ENCODE measurements at regions not wholly inside any gene's neighbourhood (a gene's known extent, or its start where the extent isn't known, plus 50 kb on each side); places are given as distances from the start of the nearest gene placed in this dataset.

DNA sequence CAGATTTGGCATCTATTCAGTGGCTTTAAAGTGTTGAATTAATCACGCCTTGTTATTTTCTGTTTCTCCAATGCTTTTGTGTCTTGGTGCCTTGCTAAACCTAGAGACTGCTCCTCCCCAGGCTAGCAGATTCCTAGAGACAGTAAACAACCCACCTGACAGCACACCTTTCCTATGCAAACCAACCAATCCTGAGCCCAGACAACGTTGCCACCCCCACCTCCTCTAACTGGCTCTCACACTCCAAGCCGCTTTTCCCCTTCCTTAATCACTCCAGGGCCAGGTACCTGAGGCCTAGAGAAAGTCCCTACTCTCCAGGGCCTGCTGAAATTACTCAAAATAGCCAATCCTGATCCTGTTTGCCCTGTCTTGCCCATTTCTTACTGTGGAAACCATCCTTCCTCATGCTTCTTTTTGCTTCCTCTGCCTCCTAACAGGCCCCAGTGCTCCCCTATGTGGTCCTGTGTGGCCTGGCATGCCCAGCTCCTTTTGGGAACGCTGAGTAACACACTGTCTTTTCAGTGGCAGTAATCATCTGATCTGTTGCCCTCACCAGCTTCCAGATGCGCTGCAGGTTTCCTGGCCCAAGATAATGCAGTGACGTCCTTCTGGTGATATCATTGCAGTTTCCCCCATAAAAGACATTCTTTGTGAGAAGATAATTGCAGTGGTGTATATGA lies 53.4 kb downstream of the GAS1 start:
- no peak for DNase-seq

DNA sequence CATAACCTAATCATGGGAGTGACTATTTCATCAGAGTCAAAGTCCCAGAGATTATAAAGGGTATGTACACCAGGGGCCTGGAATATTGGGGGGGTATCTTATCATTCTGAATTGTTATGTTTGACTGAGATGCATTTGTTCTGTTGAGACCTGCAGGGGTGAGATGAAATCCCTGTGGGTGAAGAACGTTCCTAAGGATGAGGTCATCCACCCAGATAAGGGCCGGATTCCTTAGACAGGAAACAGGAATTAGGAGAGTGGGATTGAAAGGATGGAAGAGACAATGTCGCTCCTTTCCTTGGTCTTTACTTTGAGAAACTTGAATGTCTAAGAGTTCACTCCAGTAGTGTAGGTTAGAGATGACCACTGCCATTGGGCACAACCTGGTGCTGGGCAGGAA lies 54.7 kb downstream of the GAS1 start:
- no peak for DNase-seq

DNA sequence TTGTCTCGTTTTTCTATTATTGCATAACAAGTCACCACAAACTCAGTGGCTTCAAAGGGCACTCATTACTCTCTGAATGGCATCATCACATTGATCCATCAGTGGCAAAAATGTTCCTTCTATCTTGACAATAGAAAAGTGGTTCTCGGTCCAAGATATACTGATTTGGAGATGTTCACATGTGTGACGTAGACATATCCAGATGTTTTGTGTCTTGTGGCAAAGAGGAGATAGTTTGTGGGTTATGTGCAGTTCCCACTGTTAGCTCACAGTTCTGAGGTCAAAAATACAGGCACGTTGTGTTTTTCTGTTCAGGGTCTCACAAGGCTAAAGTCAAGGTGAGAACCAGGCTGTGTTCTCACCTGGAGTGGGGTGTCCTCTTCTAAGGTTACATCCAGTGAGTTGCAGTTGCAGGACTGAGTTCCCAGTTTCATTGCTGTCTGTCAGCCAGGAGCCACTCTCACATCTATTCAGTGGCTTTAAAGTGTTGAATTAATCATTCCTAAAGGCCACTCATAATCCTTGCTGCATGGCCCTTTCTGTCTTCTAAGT lies 55.3 kb downstream of the GAS1 start:
- DNase-seq = no peak

DNA sequence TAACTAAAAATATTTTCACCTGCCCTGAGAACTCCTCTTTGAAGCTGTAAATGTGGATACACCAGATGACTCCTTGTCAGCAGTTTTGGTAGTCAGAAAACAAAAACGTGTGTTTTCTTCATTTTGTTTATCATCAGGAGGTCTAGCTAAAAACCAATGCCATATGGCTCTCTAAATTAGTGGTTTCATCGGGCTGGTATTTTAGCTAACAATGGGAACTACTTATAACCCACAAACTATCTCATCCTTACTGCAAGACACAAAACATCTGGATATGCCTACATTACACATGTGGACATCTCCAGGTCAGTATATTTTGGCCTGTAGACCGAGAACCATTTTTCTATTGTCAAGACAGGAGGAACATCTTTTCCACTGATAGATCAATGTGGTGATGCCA lies 56.2 kb downstream of the GAS1 start:
- DNase-seq = no peak

DNA sequence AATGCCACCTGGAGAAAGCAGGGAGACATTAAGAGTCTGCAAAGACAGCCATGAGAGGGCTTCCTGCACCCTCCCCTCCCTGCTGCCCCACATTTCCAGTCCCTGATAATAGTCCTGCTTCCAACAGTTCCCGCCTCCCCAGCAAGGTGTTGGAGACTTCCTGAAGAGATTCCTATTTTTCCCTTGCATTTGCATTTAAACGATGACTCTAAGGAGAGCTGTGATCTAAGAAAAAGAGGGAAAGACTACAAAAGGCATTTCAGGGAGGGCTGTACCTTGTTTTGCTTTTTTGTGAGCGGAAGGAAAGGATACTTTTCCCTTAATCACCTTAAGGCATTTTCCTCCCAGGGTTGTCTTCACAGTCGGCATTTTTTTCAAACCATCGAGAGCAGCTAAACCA lies 62.1 kb downstream of the GAS1 start:
- DNase-seq = no peak

DNA sequence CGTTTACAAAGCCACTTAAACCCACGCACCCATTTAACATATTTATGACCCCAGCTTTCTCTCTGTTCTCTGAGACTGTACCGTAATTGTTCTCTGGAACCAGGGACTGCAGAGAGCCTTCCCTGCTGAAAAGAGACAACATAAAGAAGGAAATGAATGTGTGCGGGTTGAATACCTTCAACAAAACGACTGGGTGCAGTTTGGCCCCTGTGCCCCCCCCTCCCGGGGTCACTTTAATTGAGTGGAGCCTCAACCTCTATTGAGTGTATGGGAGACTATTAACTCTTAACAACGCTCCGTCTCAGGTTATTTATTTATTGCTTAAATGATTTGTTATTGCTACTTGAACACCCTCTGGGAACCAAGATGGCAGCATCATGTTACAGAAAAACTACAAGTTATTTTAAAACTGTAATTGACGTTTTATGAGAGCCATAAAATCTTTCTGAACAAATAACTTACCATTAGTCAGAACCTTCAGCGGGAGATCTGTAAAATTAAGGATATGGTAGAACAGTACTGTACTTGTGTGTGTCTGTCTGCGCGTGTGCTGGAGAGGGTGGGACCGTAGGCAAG lies 70.6 kb downstream of the GAS1 start:
- DNase-seq = no peak

DNA sequence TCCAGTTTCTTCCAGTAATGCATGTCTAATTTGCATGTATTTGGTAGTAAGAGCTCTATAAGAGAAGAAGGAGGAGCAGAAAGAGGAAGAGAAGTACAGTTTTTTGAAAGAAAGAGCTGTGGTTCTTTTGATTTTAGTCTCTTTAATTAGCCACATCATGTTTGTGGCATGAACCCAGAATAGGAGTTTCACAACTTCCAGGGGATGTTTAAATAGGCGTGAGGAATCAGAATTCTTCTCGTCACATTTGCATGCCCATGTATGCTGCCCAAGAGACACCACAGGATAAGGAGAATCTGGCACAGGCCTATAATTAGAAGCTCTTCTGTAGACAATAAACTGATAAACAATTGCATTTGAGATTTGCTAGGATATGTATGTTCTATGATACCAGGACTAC lies 78.7 kb downstream of the GAS1 start:
- DNase-seq = no peak

DNA sequence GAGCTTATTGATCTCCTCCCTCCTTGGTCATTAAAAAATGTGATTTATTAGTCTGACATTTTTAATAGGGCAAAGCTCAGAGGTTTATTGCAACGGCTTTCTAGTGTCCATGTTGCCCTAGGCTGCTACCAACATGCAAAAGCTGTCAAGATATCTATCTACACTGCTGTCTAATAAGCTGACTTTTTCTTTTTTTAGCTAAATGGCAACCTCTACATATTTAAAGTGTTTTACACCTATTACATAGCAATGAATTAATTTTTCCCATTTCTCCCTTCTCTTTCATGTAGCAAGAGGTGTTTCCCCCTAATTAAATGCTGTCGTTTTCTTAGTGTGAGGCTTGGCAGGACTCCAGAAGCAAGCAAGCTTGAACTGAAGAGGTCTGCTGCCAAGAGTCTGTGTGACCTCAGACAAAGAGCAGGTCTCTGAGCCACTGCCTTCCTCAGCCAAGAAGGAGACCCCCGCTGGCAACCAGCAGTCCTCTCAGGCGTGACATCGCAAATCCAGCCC lies 79.4 kb downstream of the GAS1 start:
- DNase-seq = peak in 1 of 2 experiments; percentile 1

DNA sequence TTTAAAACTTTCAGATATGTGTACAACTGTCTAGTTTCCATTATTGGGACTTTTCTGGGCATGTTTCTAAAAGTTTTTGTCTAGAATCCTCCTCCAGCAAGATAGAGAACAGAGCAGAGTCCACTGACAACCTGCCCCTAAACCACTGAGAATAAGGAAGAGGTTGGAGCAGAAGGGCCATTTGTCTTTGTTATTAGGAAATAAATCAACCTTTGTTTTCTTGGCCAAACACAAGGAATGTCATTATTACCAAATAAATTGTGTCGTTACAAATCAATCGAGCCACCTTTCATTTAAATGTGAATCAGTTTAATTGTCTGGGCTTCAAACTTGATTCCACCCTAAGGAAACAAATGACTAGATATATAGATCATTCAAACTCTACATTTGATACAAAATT lies 81.4 kb downstream of the GAS1 start:
- no peak for DNase-seq

DNA sequence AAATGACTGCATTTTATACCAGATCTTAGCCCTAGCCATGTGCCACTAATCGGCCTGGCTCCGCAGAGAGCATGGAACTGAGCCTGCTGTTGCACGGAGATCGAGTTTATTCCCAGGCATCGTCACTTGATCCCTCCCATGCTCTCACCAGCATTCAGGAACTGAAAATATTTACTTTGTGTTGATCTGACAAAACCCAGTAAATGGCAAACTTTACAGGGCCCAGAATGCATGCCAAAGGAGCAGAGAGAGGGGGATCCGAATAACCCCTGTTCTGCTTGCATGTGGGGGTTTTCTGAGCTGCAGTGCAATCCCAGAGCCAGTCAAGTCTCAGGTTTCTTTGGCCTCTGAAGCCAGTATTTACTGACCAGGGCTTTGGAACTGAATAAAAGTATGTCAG lies 87.3 kb downstream of the GAS1 start:
- no peak for DNase-seq

DNA sequence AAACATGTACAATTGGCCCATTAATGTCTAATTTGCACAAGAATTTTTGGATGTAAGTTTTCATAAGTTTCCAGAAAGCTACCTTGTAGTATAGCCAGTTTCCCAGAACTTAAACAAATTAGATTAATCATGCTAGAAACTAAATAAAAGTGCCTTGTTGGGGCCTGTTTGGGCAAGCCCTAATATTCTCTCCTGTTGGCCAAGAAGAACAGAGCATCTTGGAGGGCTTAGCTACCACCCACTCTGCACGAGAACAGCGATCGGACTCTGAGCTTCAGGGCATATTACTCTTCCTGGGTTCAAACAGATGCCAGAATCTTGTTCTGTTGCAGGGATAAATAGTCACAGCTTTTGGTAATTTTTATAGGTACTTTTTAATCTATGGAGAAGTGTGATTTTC lies 88.2 kb downstream of the GAS1 start:
- no peak for DNase-seq

DNA sequence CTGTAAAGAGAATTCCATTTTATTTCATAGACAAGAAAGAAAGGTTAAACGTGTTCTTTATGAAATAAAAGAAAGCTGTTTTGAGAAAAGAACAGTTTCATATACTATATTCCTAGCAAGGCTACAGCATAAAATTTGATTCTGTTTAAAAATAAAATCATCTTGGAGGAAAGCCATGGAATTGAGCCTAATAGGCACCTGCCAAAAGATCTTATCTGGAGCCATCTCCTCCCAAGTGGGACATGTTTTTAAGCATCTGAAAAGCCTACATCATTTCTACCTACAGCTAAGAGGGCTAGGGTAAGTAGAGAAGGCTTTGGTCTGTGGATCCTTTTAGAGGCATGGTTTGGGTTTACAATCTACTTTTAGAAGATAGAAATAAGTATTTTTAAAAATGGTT lies 89.3 kb downstream of the GAS1 start:
- DNase-seq = no peak

DNA sequence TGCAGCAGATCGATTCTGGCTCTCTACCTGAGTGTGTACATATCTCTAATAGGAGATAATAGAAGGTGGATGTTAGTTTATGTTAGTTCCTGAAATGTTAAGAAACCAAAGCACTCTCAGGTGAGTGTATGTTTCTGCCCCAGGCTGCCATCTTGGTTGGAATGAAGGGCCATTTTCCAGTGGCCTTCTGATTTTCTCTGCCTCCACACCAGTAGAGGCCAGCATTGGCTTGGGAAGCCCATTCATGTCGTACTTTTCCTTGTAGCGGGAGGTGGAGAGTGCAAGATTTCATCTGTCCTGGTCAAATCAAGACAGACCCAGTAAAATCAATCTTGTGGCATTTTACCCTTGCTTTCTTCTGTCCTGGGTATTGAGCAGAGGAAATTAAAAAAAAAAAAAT lies 91.0 kb downstream of the GAS1 start:
- DNase-seq = no peak

DNA sequence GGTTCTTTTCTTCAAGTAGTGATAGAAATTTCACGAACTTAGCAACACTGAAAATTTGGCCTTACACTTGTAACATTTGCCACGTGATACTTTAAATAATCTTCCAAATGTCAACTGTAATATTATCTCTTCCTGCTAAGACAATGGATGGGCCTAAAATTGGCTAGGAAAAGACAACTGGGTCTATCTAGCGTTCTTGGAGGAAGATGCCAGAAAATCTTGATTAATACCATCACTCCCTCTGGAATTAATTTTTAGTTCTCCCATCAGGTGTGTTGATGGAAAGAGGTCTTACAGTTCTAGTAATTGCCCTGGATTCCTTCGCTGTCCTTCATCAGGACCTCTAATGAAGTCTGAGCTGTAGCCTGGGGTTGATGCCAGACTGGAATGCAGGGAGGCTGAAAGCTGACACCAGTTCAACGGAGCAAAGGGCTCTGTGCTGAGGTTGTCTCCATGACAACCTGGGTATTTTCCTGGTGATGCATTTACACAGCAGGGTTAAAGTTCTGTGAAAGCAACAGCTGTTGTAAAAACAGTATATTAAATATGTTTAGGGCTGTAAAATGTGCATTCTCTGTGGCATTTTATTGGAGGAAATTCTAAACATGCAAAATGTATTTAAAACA lies 92.3 kb downstream of the GAS1 start:
- peak; percentile 67 to 83 for DNase-seq

DNA sequence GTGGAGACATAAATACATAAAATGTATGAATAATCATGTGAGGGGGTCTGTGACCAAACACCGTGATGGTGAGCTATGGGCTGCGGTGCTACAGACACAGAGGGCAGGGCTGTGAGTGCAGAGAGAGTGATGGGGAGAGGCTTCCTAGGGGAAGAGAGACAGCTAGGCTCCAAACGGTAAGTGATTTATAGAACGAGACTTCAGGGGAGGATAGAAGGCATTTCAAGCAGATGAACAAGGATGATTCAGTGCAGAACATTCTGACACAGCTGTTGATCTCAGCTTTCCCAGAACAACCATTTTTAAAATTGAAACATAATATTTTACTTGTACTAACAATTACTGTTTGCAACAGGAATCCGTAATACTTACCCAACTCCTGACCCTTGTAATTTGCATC lies 100.7 kb downstream of the GAS1 start:
- no peak for DNase-seq

DNA sequence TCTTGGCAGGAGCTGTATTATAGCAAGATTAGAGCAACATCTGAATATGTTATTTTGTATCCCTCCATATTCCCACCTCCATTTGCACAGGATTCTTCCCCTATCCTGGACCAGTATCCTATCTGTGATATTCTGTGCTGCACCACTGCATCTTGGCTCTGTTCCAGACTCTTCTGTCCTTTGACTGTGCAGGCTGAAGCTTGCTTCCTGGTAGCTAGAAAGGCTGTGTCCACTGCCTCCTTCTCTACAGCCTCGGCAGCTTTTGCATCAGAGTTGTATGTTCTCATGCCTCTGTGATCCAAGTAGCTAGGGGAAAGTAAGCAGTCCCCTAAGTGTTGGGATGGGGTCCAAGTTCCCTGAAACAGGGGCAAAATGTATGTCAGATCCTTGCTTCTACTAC lies 104.1 kb downstream of the GAS1 start:
- DNase-seq = no peak

DNA sequence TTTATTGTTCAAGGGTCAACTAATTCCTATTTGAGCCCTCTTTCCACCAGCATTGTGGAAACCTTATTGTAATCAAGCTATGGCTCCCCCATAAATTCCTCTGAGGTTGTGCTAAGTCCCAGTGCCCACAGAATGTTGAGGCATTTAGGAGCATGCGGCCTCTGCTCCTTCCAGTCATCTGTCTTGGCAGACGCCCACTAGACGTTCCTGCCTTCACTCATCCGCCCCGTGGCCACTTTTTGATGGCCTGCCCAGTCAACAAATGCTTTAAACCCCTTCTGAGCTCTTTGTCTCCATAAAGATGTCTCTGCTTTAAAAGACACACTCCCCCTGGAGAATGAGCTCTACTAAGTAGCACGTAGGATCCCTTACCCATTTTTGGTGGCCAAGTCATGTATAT lies 104.7 kb downstream of the GAS1 start:
- DNase-seq = no peak

DNA sequence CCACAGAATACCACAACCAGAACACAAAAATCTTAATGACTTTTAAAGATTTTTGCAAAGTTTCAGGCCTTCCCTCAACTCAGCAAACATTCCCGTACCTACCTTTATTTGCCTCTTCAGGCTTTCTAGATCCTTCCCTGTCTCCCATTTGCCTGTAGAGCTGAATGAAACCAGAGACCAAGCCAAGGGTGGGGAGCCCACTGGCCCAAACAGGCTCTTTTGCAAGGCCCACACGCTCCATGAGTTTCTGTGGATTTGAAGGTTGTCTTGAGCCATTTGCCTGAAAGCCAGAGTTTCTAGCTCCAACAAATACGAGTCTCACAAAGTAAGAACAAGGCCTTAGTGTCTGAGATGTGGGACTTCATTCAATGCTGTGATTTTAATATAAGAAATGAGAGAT lies 107.8 kb downstream of the GAS1 start:
- no peak for DNase-seq

DNA sequence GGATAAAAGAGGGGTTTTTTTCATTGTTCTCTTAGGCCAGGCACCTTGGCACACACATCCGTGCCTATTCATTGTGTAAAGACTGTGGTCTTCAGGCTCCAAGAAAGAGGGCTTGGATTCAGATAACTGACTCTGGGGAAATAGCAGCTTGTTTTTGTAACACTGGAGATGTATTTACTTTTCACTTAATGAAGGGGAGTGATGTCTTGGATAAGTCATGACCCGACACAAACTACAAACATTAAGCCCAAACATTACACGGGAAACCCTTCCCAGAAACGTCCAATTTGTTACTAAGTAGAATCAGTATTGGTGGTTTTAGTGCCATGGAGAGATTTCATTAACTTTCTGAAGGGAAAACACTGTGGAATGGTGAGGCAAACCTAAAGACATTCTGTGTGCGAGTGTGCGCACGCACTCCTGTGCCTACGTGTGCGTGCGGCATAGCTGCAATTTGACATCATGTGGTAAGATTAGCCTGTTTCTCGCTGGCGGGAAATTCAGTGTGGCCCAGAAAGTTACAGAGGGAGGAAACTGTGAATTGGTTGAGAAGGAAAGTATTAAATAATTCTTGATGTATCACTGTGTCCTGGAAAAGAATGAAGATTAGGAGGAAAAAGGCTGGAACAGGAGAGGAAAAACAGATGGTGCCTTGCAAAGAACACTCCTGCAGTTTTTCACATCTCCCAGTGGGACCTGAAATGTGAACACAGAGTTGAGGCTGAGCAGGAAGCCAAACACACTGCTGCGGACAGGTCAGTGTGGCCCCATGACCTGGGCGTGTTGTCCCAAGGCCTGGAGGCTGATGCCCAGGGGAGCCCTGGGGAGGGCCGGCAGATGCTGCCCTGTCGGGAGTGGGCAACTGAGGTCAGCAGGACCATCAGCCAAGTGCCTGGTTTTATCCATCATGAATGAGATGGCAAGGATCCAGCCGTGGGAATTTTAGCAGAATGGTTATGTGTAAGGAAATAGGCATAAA lies 108.5 kb downstream of the GAS1 start:
- no peak for DNase-seq

DNA sequence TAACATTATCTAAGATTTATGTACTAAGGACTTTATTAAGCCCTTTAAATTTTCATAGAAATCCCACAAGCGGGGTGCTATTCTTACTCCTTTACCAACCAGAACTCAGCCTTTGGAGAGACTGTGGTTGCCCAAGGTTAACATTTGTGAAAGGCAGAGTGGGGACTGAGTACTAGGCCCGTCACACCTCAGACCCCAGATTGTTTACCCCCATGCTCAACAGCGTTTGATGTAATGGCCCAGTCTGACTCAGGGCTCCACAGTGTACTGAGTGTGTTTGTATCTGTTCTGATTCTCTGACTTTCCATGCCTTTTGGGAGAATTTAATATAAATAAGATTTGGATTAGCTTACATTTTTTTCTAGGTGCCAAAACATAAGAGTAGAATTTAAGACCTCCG lies 110.0 kb downstream of the GAS1 start:
- no peak for DNase-seq

DNA sequence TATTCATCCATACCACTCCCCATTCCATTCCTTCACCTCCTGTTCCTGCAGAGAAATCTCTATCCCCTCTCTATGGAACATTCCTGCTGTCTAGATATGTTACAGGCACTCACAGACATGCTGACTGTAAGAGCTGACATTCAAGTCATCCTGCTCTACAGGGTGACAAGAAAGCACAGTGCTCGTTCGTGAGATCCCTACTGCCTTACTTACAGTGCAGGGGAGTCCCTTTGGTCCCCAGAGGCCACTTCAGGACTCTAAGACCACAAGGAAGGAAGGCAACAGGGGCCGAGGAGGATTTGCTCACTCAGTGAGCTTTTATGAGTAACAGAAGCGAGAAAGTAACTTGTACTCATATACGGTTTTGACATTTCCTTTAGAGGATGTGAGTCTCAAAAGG lies 110.5 kb downstream of the GAS1 start:
- DNase-seq = no peak

DNA sequence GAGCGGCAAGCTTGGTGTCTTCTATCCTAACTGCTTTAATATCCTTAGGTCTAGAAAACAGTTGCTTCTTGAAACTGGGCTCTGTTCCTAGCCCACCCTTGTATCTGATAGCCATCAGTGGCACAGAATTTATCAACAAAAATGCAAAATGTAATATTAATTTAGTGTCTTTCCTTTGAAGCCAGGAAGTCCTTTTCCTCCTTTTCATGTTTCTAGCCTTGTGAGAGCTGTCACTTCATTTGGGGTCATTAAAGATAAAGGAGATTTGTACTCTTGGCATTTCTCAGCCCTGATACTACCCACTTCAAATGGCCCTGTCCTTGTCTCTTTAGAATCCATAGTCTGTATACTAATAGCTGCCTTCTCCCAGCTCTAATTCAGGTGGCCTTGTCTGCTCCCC lies 111.0 kb downstream of the GAS1 start:
- no peak for DNase-seq

DNA sequence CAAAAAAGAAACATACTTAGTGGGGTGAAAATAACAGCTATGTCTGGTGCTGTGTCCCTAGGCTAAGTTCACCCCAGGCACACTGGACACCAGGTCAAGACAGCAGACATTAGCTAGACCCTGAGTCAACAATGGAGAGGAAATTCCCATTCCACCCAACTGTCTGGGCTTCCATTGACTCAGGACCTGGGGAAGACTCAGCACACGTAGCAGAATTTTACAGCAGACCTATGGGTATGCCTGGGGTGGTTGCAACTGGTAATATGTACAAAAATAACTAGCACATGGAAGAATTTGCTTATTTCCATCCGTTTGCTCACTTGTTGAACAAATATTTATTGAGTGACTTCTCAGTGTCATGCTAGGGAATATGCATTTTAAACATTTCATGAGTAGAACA lies 117.0 kb downstream of the GAS1 start:
- DNase-seq = no peak

Measured in NCI-H524 (cell line).